ENCODE measurements at regions not wholly inside any gene's neighbourhood (a gene's known extent, or its start where the extent isn't known, plus 50 kb on each side); places are given as distances from the start of the nearest gene placed in this dataset.

GRCh38 chr5:124839371-124839998 lies 93.0 kb upstream of the ZNF608 start:
- no peak overlapping the region for H3K4me3 ChIP-seq
- no peak for DNase-seq
- intact Hi-C loops (cut with DNase I): no loop called here
- no peaks in the 10 kb centered on the region for H3K27me3 ChIP-seq (ENCODE audit: low read depth)
- no peak for ATAC-seq
- peaks cover 5% of the 10 kb centered on the region for H3K4me1 ChIP-seq
- no peak overlapping the region for H3K27ac ChIP-seq
- no peak for TF ChIP-seq CTCF (IDR thresholded peaks at IDR 0.05)
- no peaks in the 10 kb centered on the region for H3K9me3 ChIP-seq
- no peaks in the 10 kb centered on the region for H3K36me3 ChIP-seq

DNA sequence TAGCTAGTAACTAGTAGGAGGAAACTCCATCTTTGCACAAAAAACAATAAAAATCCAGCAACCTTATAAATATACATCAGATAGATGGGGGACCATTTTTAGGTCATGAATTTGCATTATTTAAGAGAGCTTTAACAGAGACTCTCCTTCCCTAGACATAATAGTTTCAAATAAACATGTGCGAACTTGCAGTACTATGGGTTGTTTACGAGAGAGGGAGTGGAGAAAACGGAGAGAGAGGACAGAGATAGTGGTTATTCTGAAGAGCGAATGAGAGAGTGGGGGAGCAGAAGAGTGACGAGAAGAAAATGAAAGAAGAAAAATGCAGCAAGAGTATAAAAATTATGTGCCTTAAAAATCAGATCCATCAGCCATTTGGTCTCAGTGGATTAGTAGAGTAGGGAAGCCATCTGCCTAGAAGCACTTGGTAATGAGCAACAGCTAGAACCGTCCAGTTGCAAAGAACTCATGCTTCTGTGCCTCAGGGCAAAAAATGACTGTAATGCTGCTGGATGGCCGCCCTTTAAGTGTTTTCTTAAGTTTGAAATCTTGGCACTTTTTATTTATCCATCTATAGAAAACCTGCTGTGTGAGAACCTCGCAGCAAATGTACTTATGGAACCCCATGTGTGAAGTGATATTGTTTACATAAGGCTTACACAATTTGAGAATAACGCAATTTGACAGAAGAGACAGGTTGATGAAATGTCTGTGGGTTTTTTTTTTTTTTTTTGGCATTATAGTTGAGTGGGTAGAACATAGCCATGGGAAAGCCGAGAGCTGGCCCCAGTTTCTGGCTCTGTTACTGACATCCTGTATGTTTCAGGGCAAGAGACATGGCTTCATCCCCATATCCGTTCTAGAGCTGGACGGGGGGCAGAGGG lies 95.6 kb upstream of the ZNF608 start:
- TF ChIP-seq CTCF (IDR thresholded peaks at IDR 0.05): no peak
- Histone ChIP-seq H3K36me3 (no peaks in the 10 kb centered on the region), H3K9me3 (no peaks in the 10 kb centered on the region), H3K27ac (no peak overlapping the region), H3K27me3 (ENCODE audit: low read depth) (no peaks in the 10 kb centered on the region), H3K4me3 (no peak overlapping the region), H3K4me1 (peaks cover 5% of the 10 kb centered on the region)
- intact Hi-C loops (cut with DNase I): no loop called here
- peak; percentile 37 to 59 for ATAC-seq
- DNase-seq: no peak

GRCh38 chr5:124842725-124843595 lies 96.5 kb upstream of the ZNF608 start:
- no peaks in the 10 kb centered on the region for H3K36me3 ChIP-seq
- TF ChIP-seq CTCF (IDR thresholded peaks at IDR 0.05): no peak
- no peak for DNase-seq
- no peak overlapping the region for H3K4me3 ChIP-seq
- intact Hi-C loops (cut with DNase I): no loop called here
- ATAC-seq: peak in 1 of 2 donors; percentile 14
- no peak overlapping the region for H3K27ac ChIP-seq
- peaks cover 5% of the 10 kb centered on the region for H3K4me1 ChIP-seq
- no peaks in the 10 kb centered on the region for H3K27me3 ChIP-seq (ENCODE audit: low read depth)
- no peaks in the 10 kb centered on the region for H3K9me3 ChIP-seq

DNA sequence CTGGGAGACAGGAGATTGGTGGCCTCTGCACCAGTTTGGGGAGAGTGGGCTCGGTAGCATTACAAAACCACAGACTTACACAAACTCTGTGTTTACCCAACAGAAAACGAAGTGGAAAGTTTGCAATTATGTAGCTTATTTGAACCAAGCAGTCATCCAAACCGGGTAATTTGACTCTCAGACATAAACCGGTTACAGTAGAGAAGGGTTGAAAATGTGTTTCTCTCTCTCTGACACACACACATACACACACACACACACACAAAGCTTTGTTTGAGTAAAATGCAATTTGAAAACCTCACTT lies 97.1 kb upstream of the ZNF608 start:
- TF ChIP-seq CTCF (IDR thresholded peaks at IDR 0.05): no peak
- H3K36me3 ChIP-seq: no peaks in the 10 kb centered on the region
- no peak overlapping the region for H3K27ac ChIP-seq
- peak; percentile 23 to 36 for ATAC-seq
- intact Hi-C loops (cut with DNase I): no loop called here
- H3K27me3 ChIP-seq (ENCODE audit: low read depth): no peaks in the 10 kb centered on the region
- no peak for DNase-seq
- no peaks in the 10 kb centered on the region for H3K9me3 ChIP-seq
- H3K4me3 ChIP-seq: no peak overlapping the region
- peaks cover 5% of the 10 kb centered on the region for H3K4me1 ChIP-seq

- intact Hi-C loops (cut with DNase I): no loop called here
- no peaks in the 10 kb centered on the region for H3K36me3 ChIP-seq
- no peak overlapping the region for H3K4me3 ChIP-seq
- H3K4me1 ChIP-seq: peaks cover 5% of the 10 kb centered on the region
- H3K9me3 ChIP-seq: no peaks in the 10 kb centered on the region
- no peak for TF ChIP-seq CTCF (IDR thresholded peaks at IDR 0.05)
- ATAC-seq (no peak), DNase-seq (no peak)
- no peaks in the 10 kb centered on the region for H3K27me3 ChIP-seq (ENCODE audit: low read depth)
- H3K27ac ChIP-seq: no peak overlapping the region
Measured at GRCh38 chr5:124844371-124844920, 98.0 kb upstream of the ZNF608 start.
